Adrenal gland (tissue), 9 donors: ENCODE measurements at regions not wholly inside any gene's neighbourhood (a gene's known extent, or its start where the extent isn't known, plus 50 kb on each side); places are given as distances from the start of the nearest gene placed in this dataset.

Source experiments
- DNase-seq, 7 donors: peaks; one replicate each; pipeline ENCODE4 v3.0.0-alpha.2; 2019 to 2020
- H3K27ac ChIP-seq, 5 donors: fragments of 200-600 bp; sonication (generic) in 4 of 5; 1 replicate in 3 of 5; 2 replicates in 2 of 5; pipeline versions ENCODE4 v1.5.1 to v1.8.0; 2016 to 2020; ENCODE audit warnings: mild to moderate bottlenecking in 1 of 5
- H3K27me3 ChIP-seq: fragments of 200-600 bp; 2 replicates; pipeline ENCODE4 v1.8.0; 2021
- H3K36me3 ChIP-seq, 2 donors: fragments of 200-600 bp; replicated peaks in 1 of 2; 1 replicate in 1 of 2; 2 replicates in 1 of 2; pipeline versions ENCODE4 v1.5.1 to v1.8.0; 2018 to 2022
- H3K4me1 ChIP-seq, 2 donors: fragments of 200-600 bp; replicated peaks in 1 of 2; 1 replicate in 1 of 2; 2 replicates in 1 of 2; pipeline versions ENCODE4 v1.5.1 to v1.8.0; 2018 to 2021
- H3K4me3 ChIP-seq, 4 donors: fragments of 200-600 bp; sonication (generic) in 3 of 4; one replicate each; pipeline ENCODE4 v1.5.1; 2016 to 2018
- H3K9me3 ChIP-seq, 3 donors: fragments of 200-600 bp; sonication (generic) in 1 of 3; replicated peaks in 1 of 3; 1 replicate in 2 of 3; 2 replicates in 1 of 3; pipeline versions ENCODE4 v1.5.1 to v1.8.0; 2016 to 2021
- CTCF ChIP-seq, 6 experiments: fragments of 450-650 bp in 4 of 6; fragments of 200-600 bp in 2 of 6; sonication (generic) in 1 of 6; IDR thresholded peaks; 1 replicate in 5 of 6; 2 replicates in 1 of 6; pipeline versions ENCODE4 v1.5.1 to v1.8.0; 2016 to 2021; ENCODE audit warnings: antibody characterized with exemption in 6 of 6, mild to moderate bottlenecking in 2 of 6, moderate library complexity in 1 of 6
- POLR2A ChIP-seq, 2 donors: fragments of 450-650 bp; IDR thresholded peaks; one replicate each; pipeline ENCODE4 v1.6.1; 2017; ENCODE audit warnings: antibody characterized with exemption in 2 of 2, mild to moderate bottlenecking in 2 of 2, moderate library complexity in 1 of 2
- WGBS, 4 donors: extraction: QIAGEN DNeasy Blood & Tissue Kit in 2 of 4; methylation state at CpG; one replicate each; pipeline versions ENCODE4 v1.1.5 to v1.1.7; 2013 to 2017; 5-methylcytosine and 5-hydroxymethylcytosine counted together
- intact Hi-C, 2 donors: fragments of 100-400 bp; cut with DNase I; formaldehyde crosslinking; loops; one replicate each; pipeline versions ENCODE4 v1.14.1 to v1.15.0; 2022 to 2023
- donor health status: healthy with polysubstance abuse.
- donor health status: Bipolar disorder and iron deficiency.
- donor health status: DM: yes; HTN: yes; CAD: no.
- donor health status: DM: no; HTN: no; CAD: no.
- donor health status: DM: no; HTN: no; CAD: no.

- 80 to 90% (median 87%) methylated on average over 4 of the region's 4 CpGs for WGBS, 4 donors
- no peak overlapping the region for H3K4me3 ChIP-seq
- no peak overlapping the region for H3K27ac ChIP-seq
- intact Hi-C loops: no loop called here
- H3K4me1 ChIP-seq: no peaks in the 10 kb centered on the region
- H3K9me3 ChIP-seq: no peaks in the 10 kb centered on the region
- TF ChIP-seq POLR2A (IDR thresholded peaks at IDR 0.05): no peak
- no peak for TF ChIP-seq CTCF (IDR thresholded peaks at IDR 0.05)
- DNase-seq: no peak
- no peaks in the 10 kb centered on the region for H3K27me3 ChIP-seq
- no peaks in the 10 kb centered on the region for H3K36me3 ChIP-seq
Observed at GRCh38 chr9:17862629-17863028, 283.8 kb downstream of the SH3GL2 start.

- H3K27ac ChIP-seq: no peak overlapping the region
- H3K4me1 ChIP-seq: no peaks in the 10 kb centered on the region
- WGBS, 4 donors: 65 to 87% (median 82%) methylated on average over 4 of the region's 4 CpGs
- no peaks in the 10 kb centered on the region for H3K27me3 ChIP-seq
- DNase-seq: no peak
- no peaks in the 10 kb centered on the region for H3K36me3 ChIP-seq
- intact Hi-C loops: no loop called here
- H3K4me3 ChIP-seq: no peak overlapping the region
- no peaks in the 10 kb centered on the region for H3K9me3 ChIP-seq
- no peak for TF ChIP-seq CTCF (IDR thresholded peaks at IDR 0.05)
Observed at GRCh38 chr9:17863213-17863883, 284.5 kb downstream of the SH3GL2 start.

- Histone ChIP-seq H3K27ac (no peak overlapping the region), H3K4me3 (no peak overlapping the region), H3K36me3 (no peaks in the 10 kb centered on the region), H3K9me3 (no peaks in the 10 kb centered on the region), H3K4me1 (no peaks in the 10 kb centered on the region), H3K27me3 (no peaks in the 10 kb centered on the region)
- no peak for DNase-seq
- TF ChIP-seq POLR2A (IDR thresholded peaks at IDR 0.05) (no peak), CTCF (IDR thresholded peaks at IDR 0.05) (no peak)
- intact Hi-C loops: no loop called here
Observed at GRCh38 chr9:17863924-17864323, 285.1 kb downstream of the SH3GL2 start.

GRCh38 chr9:17864951-17865350, 286.1 kb downstream of the SH3GL2 start:
- Histone ChIP-seq H3K4me3 (no peak overlapping the region), H3K9me3 (no peaks in the 10 kb centered on the region), H3K4me1 (no peaks in the 10 kb centered on the region), H3K27ac (no peak overlapping the region), H3K36me3 (no peaks in the 10 kb centered on the region), H3K27me3 (no peaks in the 10 kb centered on the region)
- WGBS, 4 donors: 88 to 95% (median 93%) methylated on average over 1 of the region's 1 CpG
- no peak for DNase-seq
- TF ChIP-seq POLR2A (IDR thresholded peaks at IDR 0.05) (no peak), CTCF (IDR thresholded peaks at IDR 0.05) (no peak)
- intact Hi-C loops: no loop called here
